Stomach (tissue), 8 donors: ENCODE measurements at regions not wholly inside any gene's neighbourhood (a gene's known extent, or its start where the extent isn't known, plus 50 kb on each side); places are given as distances from the start of the nearest gene placed in this dataset.

Source experiments
- DNase-seq, 2 donors: peaks; one replicate each; pipeline versions ENCODE4 v3.0.0 to v3.0.0-alpha.2; 2013 to 2019
- H3K27ac ChIP-seq, 5 donors: fragments of 200-600 bp in 4 of 5; sonication (generic) in 4 of 5; one replicate each; pipeline ENCODE4 v1.5.1; 2013 to 2019; ENCODE audit warnings: mild to moderate bottlenecking in 1 of 5, moderate library complexity in 1 of 5
- H3K27me3 ChIP-seq, 3 donors: fragments of 200-600 bp; sonication (generic); one replicate each; pipeline ENCODE4 v1.5.1; 2017 to 2019; ENCODE audit warnings: mixed run types in 1 of 3
- H3K36me3 ChIP-seq, 4 donors: fragments of 200-600 bp; sonication (generic); 1 replicate in 3 of 4; 2 replicates in 1 of 4; pipeline ENCODE4 v1.5.1; 2016 to 2019
- H3K4me1 ChIP-seq, 4 donors: fragments of 200-600 bp; sonication (generic); one replicate each; pipeline ENCODE4 v1.5.1; 2016 to 2019
- H3K4me3 ChIP-seq, 4 donors: fragments of 200-600 bp; sonication (generic) in 3 of 4; one replicate each; pipeline ENCODE4 v1.5.1; 2016 to 2019; ENCODE audit warnings: mild to moderate bottlenecking in 1 of 4
- H3K9me3 ChIP-seq, 4 donors: fragments of 200-600 bp; sonication (generic); one replicate each; pipeline ENCODE4 v1.5.1; 2016 to 2019
- EP300 ChIP-seq: sonication (generic); formaldehyde crosslinking; IDR thresholded peaks from one replicate; pipeline ENCODE4 v1.6.1; 2017; ENCODE audit warnings: antibody characterized with exemption
- POLR2A ChIP-seq, 4 donors: fragments of 450-650 bp; IDR thresholded peaks; one replicate each; pipeline ENCODE4 v1.6.1; 2016; ENCODE audit warnings: antibody characterized with exemption in 4 of 4, control low read depth in 2 of 4, mild to moderate bottlenecking in 1 of 4, moderate library complexity in 1 of 4
- POLR2AphosphoS5 ChIP-seq, 3 donors: sonication (generic); formaldehyde crosslinking; IDR thresholded peaks; one replicate each; pipeline ENCODE4 v1.6.1; 2016; ENCODE audit warnings: antibody characterized with exemption in 3 of 3
- WGBS, 5 donors: extraction: QIAGEN DNeasy Blood & Tissue Kit in 3 of 5; methylation state at CpG; one replicate each; pipeline versions ENCODE4 v1.1.5 to v1.1.7; 2013 to 2018; 5-methylcytosine and 5-hydroxymethylcytosine counted together
- intact Hi-C: fragments of 100-400 bp; cut with DNase I; formaldehyde crosslinking; loops from one replicate; pipeline ENCODE4 v1.15.1; 2023; ENCODE audit warnings: low total_unique reads
- TF ChIP-seq, protein P1 (sequence below), 7 experiments: fragments of 450-650 bp in 4 of 7; fragments of 200-600 bp in 3 of 7; sonication (generic) in 3 of 7; IDR thresholded peaks; one replicate each; pipeline ENCODE4 v1.5.1; 2016 to 2019; ENCODE audit warnings: antibody characterized with exemption in 7 of 7, control low read depth in 2 of 7, mild to moderate bottlenecking in 1 of 7
- donor health status: healthy with polysubstance abuse.
- donor health status: Bipolar disorder and iron deficiency.
- donor health status: healthy.

DNA sequence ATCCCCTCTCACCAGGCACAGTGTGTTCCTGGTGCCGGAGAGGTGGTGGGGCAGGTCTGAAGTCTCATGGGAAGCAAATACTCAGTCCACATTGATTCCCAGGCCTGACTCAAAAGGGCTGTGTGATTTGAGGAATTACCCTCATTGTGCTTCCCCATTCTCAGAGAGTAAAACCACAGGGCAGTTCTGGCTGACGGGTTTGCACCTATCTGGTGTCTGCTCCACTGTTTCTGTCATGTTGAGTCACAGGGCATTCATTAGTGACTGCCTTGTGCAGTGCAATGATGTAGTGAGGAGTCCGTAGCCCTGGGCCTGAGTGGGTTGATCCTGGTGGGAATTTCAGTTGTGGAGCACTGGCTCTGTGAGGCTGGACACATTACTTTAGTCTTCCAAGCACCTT, 85.2 kb upstream of the ARHGAP20 start:
- Histone ChIP-seq H3K9me3 (no peaks in the 10 kb centered on the region), H3K4me1 (peaks cover 0 to 4% (median 0%) of the 10 kb centered on the region in 4 donors), H3K27ac (no peak overlapping the region), H3K36me3 (no peaks in the 10 kb centered on the region), H3K4me3 (no peak overlapping the region), H3K27me3 (no peaks in the 10 kb centered on the region)
- TF ChIP-seq POLR2AphosphoS5 (IDR thresholded peaks at IDR 0.05) (no peak), POLR2A (IDR thresholded peaks at IDR 0.05) (no peak), EP300 (no peak)
- TF ChIP-seq, protein P1, sequence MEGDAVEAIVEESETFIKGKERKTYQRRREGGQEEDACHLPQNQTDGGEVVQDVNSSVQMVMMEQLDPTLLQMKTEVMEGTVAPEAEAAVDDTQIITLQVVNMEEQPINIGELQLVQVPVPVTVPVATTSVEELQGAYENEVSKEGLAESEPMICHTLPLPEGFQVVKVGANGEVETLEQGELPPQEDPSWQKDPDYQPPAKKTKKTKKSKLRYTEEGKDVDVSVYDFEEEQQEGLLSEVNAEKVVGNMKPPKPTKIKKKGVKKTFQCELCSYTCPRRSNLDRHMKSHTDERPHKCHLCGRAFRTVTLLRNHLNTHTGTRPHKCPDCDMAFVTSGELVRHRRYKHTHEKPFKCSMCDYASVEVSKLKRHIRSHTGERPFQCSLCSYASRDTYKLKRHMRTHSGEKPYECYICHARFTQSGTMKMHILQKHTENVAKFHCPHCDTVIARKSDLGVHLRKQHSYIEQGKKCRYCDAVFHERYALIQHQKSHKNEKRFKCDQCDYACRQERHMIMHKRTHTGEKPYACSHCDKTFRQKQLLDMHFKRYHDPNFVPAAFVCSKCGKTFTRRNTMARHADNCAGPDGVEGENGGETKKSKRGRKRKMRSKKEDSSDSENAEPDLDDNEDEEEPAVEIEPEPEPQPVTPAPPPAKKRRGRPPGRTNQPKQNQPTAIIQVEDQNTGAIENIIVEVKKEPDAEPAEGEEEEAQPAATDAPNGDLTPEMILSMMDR (IDR thresholded peaks at IDR 0.05): no peak
- intact Hi-C loops: no loop called here
- WGBS, 5 donors: 77 to 88% (median 80%) methylated on average over 3 of the region's 3 CpGs
- DNase-seq: peak in 1 of 2 donors; percentile 22

DNA sequence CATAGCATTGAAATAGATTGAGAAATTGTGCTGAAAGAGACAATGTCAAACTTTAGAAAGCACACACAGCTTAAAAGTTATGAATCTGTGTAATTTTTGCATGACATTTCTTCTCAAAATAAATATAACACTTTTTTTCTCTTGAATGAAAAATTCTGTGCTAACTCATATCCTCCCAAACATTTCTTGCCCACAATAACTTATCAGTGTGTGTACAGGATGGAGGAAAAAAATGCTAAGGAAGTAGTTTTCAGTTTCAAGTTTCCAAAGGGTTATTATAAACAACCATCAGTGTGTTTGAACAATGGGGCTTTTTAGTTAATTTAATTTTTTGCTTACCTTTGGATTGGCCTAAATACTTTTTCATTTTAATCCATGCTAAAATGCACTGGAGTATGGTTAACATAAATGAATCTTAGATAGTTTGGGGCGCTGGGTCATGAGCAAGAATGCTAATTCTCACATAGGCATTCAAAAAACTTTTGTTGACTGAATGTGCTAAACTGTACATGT, 82.9 kb upstream of the ARHGAP20 start:
- Histone ChIP-seq H3K27me3 (no peaks in the 10 kb centered on the region), H3K4me3 (no peak overlapping the region), H3K9me3 (no peaks in the 10 kb centered on the region), H3K36me3 (no peaks in the 10 kb centered on the region), H3K27ac (no peak overlapping the region), H3K4me1 (no peaks in the 10 kb centered on the region)
- intact Hi-C loops: no loop called here
- TF ChIP-seq POLR2AphosphoS5 (IDR thresholded peaks at IDR 0.05) (no peak), EP300 (no peak), POLR2A (IDR thresholded peaks at IDR 0.05) (no peak)
- no peak for DNase-seq
- WGBS, 5 donors: 74 to 91% (median 76%) methylated on average over 1 of the region's 1 CpG

- no peak for TF ChIP-seq EP300
- TF ChIP-seq POLR2AphosphoS5 (IDR thresholded peaks at IDR 0.05): no peak
- TF ChIP-seq, protein P1 (IDR thresholded peaks at IDR 0.05): no peak
- no peak for TF ChIP-seq POLR2A (IDR thresholded peaks at IDR 0.05)
- H3K4me1 ChIP-seq: no peaks in the 10 kb centered on the region
- H3K27ac ChIP-seq: no peak overlapping the region
- WGBS, 5 donors: 71 to 89% (median 85%) methylated on average over 4 of the region's 4 CpGs
- no peaks in the 10 kb centered on the region for H3K27me3 ChIP-seq
- H3K9me3 ChIP-seq: no peaks in the 10 kb centered on the region
- no peak overlapping the region for H3K4me3 ChIP-seq
- no peak for DNase-seq
- intact Hi-C loops: no loop called here
- no peaks in the 10 kb centered on the region for H3K36me3 ChIP-seq
Measured at GRCh38 chr11:110793556-110793955, 81.3 kb upstream of the ARHGAP20 start.

- no peaks in the 10 kb centered on the region for H3K4me1 ChIP-seq
- H3K36me3 ChIP-seq: no peaks in the 10 kb centered on the region
- intact Hi-C loops: no loop called here
- 56 to 74% (median 62%) methylated on average over 1 of the region's 1 CpG for WGBS, 5 donors
- H3K9me3 ChIP-seq: no peaks in the 10 kb centered on the region
- H3K27me3 ChIP-seq: no peaks in the 10 kb centered on the region
- DNase-seq: no peak
- no peak overlapping the region for H3K4me3 ChIP-seq
- TF ChIP-seq, protein P1 (IDR thresholded peaks at IDR 0.05): no peak
- TF ChIP-seq POLR2A (IDR thresholded peaks at IDR 0.05) (no peak), POLR2AphosphoS5 (IDR thresholded peaks at IDR 0.05) (no peak), EP300 (no peak)
- H3K27ac ChIP-seq: no peak overlapping the region
Measured at GRCh38 chr11:110791621-110792020, 79.4 kb upstream of the ARHGAP20 start.

GRCh38 chr11:110787680-110788079, 75.4 kb upstream of the ARHGAP20 start:
- intact Hi-C loops: no loop called here
- Histone ChIP-seq H3K9me3 (peaks cover 0 to 6% (median 0%) of the 10 kb centered on the region in 4 donors), H3K4me1 (no peaks in the 10 kb centered on the region), H3K27me3 (no peaks in the 10 kb centered on the region), H3K27ac (no peak overlapping the region), H3K36me3 (no peaks in the 10 kb centered on the region), H3K4me3 (no peak overlapping the region)
- no peak for DNase-seq
- TF ChIP-seq EP300: no peak
- TF ChIP-seq, protein P1 (IDR thresholded peaks at IDR 0.05): no peak
- no peak for TF ChIP-seq POLR2AphosphoS5 (IDR thresholded peaks at IDR 0.05)
- no peak for TF ChIP-seq POLR2A (IDR thresholded peaks at IDR 0.05)
- WGBS, 5 donors: 64 to 70% (median 67%) methylated on average over 2 of the region's 2 CpGs
